ENCODE measurements at regions not wholly inside any gene's neighbourhood (a gene's known extent, or its start where the extent isn't known, plus 50 kb on each side); places are given as distances from the start of the nearest gene placed in this dataset.

DNA sequence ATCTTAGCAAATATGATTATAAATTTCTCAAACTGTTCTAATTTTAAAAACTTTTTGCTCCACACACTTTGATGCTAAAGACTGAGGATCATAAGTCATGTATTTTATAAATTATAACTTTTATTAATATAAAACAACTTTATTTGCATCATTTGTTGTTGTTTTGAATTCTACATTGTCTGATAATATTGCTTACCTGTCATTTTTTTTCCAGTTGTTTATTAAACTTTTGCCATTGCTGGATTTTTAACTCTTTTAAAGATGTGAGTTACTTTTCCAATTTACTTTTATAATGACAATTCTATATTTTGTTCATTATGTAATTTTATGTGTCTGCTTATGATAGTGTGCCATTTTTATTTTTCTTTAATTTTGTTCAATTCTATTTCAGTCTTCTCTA is 2071.2 kb upstream of the C9orf72 start:
- TF ChIP-seq, protein P1, sequence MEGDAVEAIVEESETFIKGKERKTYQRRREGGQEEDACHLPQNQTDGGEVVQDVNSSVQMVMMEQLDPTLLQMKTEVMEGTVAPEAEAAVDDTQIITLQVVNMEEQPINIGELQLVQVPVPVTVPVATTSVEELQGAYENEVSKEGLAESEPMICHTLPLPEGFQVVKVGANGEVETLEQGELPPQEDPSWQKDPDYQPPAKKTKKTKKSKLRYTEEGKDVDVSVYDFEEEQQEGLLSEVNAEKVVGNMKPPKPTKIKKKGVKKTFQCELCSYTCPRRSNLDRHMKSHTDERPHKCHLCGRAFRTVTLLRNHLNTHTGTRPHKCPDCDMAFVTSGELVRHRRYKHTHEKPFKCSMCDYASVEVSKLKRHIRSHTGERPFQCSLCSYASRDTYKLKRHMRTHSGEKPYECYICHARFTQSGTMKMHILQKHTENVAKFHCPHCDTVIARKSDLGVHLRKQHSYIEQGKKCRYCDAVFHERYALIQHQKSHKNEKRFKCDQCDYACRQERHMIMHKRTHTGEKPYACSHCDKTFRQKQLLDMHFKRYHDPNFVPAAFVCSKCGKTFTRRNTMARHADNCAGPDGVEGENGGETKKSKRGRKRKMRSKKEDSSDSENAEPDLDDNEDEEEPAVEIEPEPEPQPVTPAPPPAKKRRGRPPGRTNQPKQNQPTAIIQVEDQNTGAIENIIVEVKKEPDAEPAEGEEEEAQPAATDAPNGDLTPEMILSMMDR (IDR thresholded peaks at IDR 0.05; ENCODE audit: low read depth, low read length): no peak
- H3K4me3 ChIP-seq (ENCODE audit: low read depth, low read length): no peak overlapping the region

DNA sequence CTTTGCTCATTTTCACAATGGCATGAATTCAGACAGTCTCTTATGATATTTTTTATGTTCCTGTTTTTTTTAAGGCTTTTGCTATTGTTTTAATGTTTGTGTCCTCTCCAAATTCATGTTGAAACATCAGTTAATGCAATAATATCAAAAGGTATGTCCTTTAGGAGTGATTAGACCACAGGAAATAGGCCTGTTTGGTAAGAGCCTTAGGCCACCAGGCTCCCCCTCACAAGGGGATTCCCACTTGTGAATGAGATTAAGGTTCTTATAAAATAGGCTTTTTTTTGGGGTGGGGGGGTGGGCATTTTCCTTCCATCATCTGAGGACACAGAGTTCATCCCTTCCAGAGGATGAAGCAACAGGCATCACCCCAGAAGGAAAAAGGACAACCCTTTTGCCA is 2074.2 kb upstream of the C9orf72 start:
- TF ChIP-seq, protein P1 (IDR thresholded peaks at IDR 0.05; ENCODE audit: low read depth, low read length): no peak
- no peak overlapping the region for H3K4me3 ChIP-seq (ENCODE audit: low read depth, low read length)

DNA sequence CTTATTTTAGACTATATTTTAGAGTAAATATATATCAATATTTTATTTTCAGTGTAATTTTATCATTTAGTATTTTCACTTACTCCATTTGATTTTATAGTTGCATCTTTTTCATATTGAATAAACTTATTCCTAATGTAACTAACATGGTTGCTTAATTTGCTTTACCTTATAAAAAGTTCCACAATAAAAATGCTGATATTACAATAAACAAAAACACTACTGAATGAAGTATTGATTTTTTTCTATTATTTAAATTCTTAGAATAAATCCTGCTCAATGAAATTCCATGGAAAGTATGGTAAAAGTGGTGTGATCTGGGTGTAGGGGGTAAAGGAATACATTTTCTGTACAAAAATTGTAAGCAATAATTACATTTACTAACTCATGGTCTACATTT is 2074.9 kb upstream of the C9orf72 start:
- TF ChIP-seq, protein P1 (IDR thresholded peaks at IDR 0.05; ENCODE audit: low read depth, low read length): no peak
- no peak overlapping the region for H3K4me3 ChIP-seq (ENCODE audit: low read depth, low read length)

DNA sequence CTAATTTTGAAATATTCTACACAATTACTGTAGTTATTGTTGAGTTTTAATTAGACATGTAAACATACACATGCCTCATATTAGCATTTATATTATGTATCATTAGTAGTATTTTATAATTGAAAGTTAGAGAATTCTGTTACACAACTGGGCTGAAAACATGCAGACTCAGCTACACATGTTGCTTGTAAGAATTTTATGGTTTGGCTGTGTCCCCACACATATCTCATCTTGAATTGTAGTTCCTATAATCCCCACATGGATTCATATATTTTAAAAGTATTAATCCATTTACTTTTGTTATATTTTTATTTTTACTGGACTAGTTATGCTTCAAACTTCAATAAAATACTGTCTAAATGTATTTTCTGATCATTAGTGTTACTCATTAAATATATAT is 2075.3 kb upstream of the C9orf72 start:
- no peak overlapping the region for H3K4me3 ChIP-seq (ENCODE audit: low read depth, low read length)
- TF ChIP-seq, protein P1 (IDR thresholded peaks at IDR 0.05; ENCODE audit: low read depth, low read length): no peak

DNA sequence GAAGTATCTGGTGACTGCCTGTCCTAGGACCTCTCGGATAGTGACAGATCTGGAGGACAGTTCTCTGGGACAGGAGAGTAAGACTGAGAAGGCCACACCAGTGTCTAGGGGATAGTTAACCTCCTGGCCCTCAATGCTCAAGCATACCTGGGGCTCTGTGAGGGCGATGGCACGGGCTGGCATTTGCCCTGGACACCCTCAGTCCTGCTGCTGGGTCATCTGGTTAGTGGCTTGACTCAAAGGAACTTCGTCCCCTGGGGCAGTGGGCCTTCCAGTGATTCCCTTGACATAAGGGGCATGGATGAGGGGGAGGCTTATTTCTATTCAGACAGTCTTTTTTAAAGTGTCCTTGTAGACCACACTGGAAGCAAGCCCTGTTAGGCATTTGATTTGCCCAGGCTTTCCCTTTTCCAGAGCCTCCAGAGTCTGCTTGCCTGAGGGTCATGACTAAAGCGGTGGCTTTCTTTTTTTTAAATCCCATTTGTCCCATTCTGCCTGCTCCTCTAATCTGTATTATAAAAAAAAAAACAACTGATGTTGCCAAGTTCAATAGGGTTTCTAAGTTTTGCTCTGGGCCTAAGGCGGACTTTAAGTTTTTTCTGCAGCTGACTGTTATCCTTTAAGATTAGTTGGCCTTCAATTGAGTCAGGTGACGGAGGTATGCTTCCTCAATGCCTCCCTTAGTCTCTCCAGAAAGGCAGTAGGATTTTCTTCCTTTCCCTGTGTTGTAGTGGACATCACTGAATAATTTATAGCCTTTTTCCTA is 2083.5 kb upstream of the C9orf72 start:
- TF ChIP-seq, protein P1 (IDR thresholded peaks at IDR 0.05; ENCODE audit: low read depth, low read length): no peak

DNA sequence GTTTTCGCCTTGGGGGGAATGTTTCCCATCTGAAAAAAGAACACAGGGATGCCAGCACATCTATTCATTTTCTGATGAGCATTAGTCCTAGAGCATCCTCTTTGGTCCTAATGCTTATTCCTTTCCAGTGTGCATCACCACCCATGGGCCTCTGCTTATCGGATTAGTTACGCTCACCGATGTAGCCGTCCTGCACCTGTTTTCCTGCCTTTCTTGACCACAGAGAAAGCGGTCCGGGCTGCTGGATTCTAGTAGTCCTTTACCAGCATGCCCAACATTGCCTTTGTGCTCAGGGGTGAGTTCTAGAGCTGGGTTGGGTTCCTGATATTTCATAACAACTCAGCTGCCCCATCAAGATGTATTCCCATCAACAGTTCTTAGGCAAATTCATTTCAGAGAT is 2084.5 kb upstream of the C9orf72 start:
- TF ChIP-seq, protein P1 (IDR thresholded peaks at IDR 0.05; ENCODE audit: low read depth, low read length): no peak
- no peak overlapping the region for H3K4me3 ChIP-seq (ENCODE audit: low read depth, low read length)

More for the DNA sequence above, 2083.5 kb upstream of the C9orf72 start:
- H3K4me3 ChIP-seq (ENCODE audit: low read depth, low read length): no peak overlapping the region

DNA sequence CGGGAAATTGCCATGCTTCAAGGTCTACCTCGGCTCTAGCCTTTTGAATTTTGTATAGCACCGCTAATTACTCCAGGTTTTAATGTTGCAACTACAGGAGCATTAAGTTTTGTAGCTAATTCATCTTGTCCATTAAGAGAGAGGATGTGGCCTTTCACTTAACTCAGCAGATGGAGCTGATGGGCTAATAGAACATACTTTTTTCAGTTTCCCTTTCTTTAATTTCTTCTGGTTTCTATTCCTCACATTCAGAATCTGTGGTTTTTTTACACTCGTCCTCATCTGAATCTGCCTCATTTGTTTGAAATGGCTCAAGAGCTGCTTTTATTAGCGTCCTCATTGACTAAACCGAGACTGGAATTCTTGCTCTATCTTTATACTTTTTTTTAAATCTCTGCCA is 2085.7 kb upstream of the C9orf72 start:
- no peak overlapping the region for H3K4me3 ChIP-seq (ENCODE audit: low read depth, low read length)
- TF ChIP-seq, protein P1 (IDR thresholded peaks at IDR 0.05; ENCODE audit: low read depth, low read length): no peak

Data from WI38 (cell line).